ENCODE measurements at regions not wholly inside any gene's neighbourhood (a gene's known extent, or its start where the extent isn't known, plus 50 kb on each side); places are given as distances from the start of the nearest gene placed in this dataset.

GRCh38 chr5:117065161-117065560 lies 490.5 kb upstream of the SEMA6A start:
- TF ChIP-seq POLR2A (IDR thresholded peaks at IDR 0.05; ENCODE audit: low read length) (no peak), GATA1 (IDR thresholded peaks at IDR 0.05; ENCODE audit: low read depth, low read length) (no peak)
